NCI-H2029 (cell line): ENCODE measurements at regions not wholly inside any gene's neighbourhood (a gene's known extent, or its start where the extent isn't known, plus 50 kb on each side); places are given as distances from the start of the nearest gene placed in this dataset.
"Not testable (repeated sequence)": the region's sequence is repeated elsewhere in the genome, so short reads cannot be mapped to it uniquely, and the experiment has no call there.

ENCODE experiments used
- DNase-seq: peaks from one replicate; lab custom pipeline; 2025; lab: John Stamatoyannopoulos, UW

- no peak for DNase-seq
These were observed 473.1 kb upstream of the GRAMD2B start for GRCh38 chr5:125950012-125950615.

GRCh38 chr5:125961150-125961549 lies 462.1 kb upstream of the GRAMD2B start:
- no peak for DNase-seq

- DNase-seq = no peak
These were observed 457.6 kb upstream of the GRAMD2B start for GRCh38 chr5:125965577-125965976.

GRCh38 chr5:125967576-125967975 lies 455.6 kb upstream of the GRAMD2B start:
- no peak for DNase-seq

- no peak for DNase-seq
These were observed 454.0 kb upstream of the GRAMD2B start for GRCh38 chr5:125969011-125969813.

GRCh38 chr5:125969814-125970171 lies 453.4 kb upstream of the GRAMD2B start:
- no peak for DNase-seq

GRCh38 chr5:125970631-125971307 lies 452.4 kb upstream of the GRAMD2B start:
- no peak for DNase-seq

- DNase-seq = no peak
These were observed 450.5 kb upstream of the GRAMD2B start for GRCh38 chr5:125972706-125973105.

- no peak for DNase-seq
These were observed 448.5 kb upstream of the GRAMD2B start for GRCh38 chr5:125974679-125975078.

- DNase-seq = no peak
These were observed 446.7 kb upstream of the GRAMD2B start for GRCh38 chr5:125976421-125977000.

GRCh38 chr5:125978015-125978414 lies 445.2 kb upstream of the GRAMD2B start:
- DNase-seq = no peak

- DNase-seq = no peak
These were observed 443.6 kb upstream of the GRAMD2B start for GRCh38 chr5:125979636-125980035.

- DNase-seq = no peak
These were observed 442.2 kb upstream of the GRAMD2B start for GRCh38 chr5:125981016-125981415.

- no peak for DNase-seq
These were observed 435.4 kb upstream of the GRAMD2B start for GRCh38 chr5:125987677-125988255.

- no peak for DNase-seq
These were observed 431.2 kb upstream of the GRAMD2B start for GRCh38 chr5:125992050-125992449.

- not testable (repeated sequence) for DNase-seq
These were observed 423.8 kb upstream of the GRAMD2B start for GRCh38 chr5:125999271-126000030.

- no peak for DNase-seq
These were observed 422.7 kb upstream of the GRAMD2B start for GRCh38 chr5:126000507-126000906.

GRCh38 chr5:126002222-126002897 lies 420.8 kb upstream of the GRAMD2B start:
- DNase-seq = peak; percentile 64

GRCh38 chr5:126003309-126003708 lies 419.9 kb upstream of the GRAMD2B start:
- no peak for DNase-seq

GRCh38 chr5:126004636-126005035 lies 418.6 kb upstream of the GRAMD2B start:
- DNase-seq = no peak

- DNase-seq = no peak
These were observed 415.4 kb upstream of the GRAMD2B start for GRCh38 chr5:126007841-126008240.
